ENCODE measurements at regions not wholly inside any gene's neighbourhood (a gene's known extent, or its start where the extent isn't known, plus 50 kb on each side); places are given as distances from the start of the nearest gene placed in this dataset.

GRCh38 chr18:46256078-46256477 is 151.9 kb downstream of the HAUS1 start:
- no peak overlapping the region for H3K4me3 ChIP-seq (ENCODE audit: control insufficient read depth, low read depth, low read length)
- no peak for DNase-seq (ENCODE audit: low read depth)
- TF ChIP-seq, protein P1, sequence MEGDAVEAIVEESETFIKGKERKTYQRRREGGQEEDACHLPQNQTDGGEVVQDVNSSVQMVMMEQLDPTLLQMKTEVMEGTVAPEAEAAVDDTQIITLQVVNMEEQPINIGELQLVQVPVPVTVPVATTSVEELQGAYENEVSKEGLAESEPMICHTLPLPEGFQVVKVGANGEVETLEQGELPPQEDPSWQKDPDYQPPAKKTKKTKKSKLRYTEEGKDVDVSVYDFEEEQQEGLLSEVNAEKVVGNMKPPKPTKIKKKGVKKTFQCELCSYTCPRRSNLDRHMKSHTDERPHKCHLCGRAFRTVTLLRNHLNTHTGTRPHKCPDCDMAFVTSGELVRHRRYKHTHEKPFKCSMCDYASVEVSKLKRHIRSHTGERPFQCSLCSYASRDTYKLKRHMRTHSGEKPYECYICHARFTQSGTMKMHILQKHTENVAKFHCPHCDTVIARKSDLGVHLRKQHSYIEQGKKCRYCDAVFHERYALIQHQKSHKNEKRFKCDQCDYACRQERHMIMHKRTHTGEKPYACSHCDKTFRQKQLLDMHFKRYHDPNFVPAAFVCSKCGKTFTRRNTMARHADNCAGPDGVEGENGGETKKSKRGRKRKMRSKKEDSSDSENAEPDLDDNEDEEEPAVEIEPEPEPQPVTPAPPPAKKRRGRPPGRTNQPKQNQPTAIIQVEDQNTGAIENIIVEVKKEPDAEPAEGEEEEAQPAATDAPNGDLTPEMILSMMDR (conservative IDR thresholded peaks at IDR 0.05; ENCODE audit: control insufficient read depth, insufficient read depth, low read depth, low read length), result no peak

- DNase-seq (ENCODE audit: low read depth), result no peak
- no peak overlapping the region for H3K4me3 ChIP-seq (ENCODE audit: control insufficient read depth, low read depth, low read length)
- TF ChIP-seq, protein P1 (conservative IDR thresholded peaks at IDR 0.05; ENCODE audit: control insufficient read depth, insufficient read depth, low read depth, low read length), result no peak
These were observed 153.2 kb downstream of the HAUS1 start for GRCh38 chr18:46257366-46257765.

DNA sequence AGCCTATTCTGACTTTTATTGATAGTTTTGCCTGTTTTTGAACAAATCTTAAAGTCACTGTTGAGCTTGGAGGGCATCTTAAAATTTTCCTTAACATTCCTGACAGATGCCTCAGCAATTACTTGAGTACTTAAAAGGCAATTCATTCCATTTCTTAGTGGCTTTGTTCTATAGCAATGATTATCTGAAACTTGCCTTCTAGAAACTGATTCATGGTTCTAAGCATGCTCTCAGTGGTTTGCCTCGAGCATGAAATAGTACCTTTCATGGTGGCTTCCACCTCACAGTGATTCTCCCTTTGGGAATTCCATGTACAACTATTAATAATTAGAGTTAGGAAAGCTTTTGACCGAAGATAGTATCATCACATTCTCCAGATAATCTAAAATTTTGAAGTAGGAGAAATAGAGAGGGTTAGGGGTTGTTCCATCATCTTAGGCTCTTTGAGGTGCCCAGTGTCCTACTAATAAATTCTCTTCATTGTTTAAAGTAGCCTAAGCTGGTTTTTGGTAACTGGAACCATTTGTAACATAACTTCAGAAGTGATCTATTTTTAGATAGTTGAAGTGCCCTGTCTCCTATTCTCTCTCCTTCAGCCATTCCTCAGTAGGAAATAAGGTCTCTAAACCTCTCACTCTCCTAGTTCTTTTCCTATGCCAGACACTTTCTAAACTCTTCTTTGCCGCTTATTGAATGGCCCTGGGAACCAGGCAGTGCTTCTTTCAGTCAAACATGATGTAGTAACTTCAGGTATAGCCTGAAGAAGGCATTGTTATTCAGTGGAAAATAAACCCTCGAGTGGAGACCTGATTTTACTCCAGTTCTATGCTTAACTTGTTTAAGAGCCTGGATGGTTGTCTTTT is 156.1 kb downstream of the HAUS1 start:
- DNase-seq (ENCODE audit: low read depth), result peak; percentile 66

DNA sequence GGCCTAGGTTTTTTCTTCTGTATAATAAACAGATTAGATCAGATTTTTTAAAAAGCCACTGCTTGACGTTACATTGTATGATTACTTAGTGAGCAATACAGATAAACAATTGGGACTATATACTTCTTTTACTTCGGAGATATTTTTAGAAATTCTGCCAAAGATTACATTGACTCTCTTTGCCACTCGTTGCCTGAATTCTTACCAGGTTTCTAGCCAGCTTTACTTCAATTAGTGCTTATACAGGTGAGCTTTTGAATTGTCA is 156.6 kb downstream of the HAUS1 start:
- TF ChIP-seq, protein P1 (conservative IDR thresholded peaks at IDR 0.05; ENCODE audit: control insufficient read depth, insufficient read depth, low read depth, low read length), result no peak
- no peak for DNase-seq (ENCODE audit: low read depth)
- H3K4me3 ChIP-seq (ENCODE audit: control insufficient read depth, low read depth, low read length), result no peak overlapping the region

More for the DNA sequence above, 156.1 kb downstream of the HAUS1 start:
- no peak overlapping the region for H3K4me3 ChIP-seq (ENCODE audit: control insufficient read depth, low read depth, low read length)
- TF ChIP-seq, protein P1 (conservative IDR thresholded peaks at IDR 0.05; ENCODE audit: control insufficient read depth, insufficient read depth, low read depth, low read length), result no peak

- TF ChIP-seq, protein P1 (conservative IDR thresholded peaks at IDR 0.05; ENCODE audit: control insufficient read depth, insufficient read depth, low read depth, low read length), result no peak
- H3K4me3 ChIP-seq (ENCODE audit: control insufficient read depth, low read depth, low read length), result no peak overlapping the region
- DNase-seq (ENCODE audit: low read depth), result no peak
These were observed 157.6 kb downstream of the HAUS1 start for GRCh38 chr18:46261799-46262198.

- H3K4me3 ChIP-seq (ENCODE audit: control insufficient read depth, low read depth, low read length), result no peak overlapping the region
- no peak for DNase-seq (ENCODE audit: low read depth)
- TF ChIP-seq, protein P1 (conservative IDR thresholded peaks at IDR 0.05; ENCODE audit: control insufficient read depth, insufficient read depth, low read depth, low read length), result no peak
These were observed 158.7 kb downstream of the HAUS1 start for GRCh38 chr18:46262856-46263255.
